Aorta (tissue), 5 donors: ENCODE measurements at regions not wholly inside any gene's neighbourhood (a gene's known extent, or its start where the extent isn't known, plus 50 kb on each side); places are given as distances from the start of the nearest gene placed in this dataset.

Source experiments
- ATAC-seq: fragments of 200-7000 bp; cut with Tn5 transposase; one replicate; pipeline ENCODE4 v1.9.1; 2022; ENCODE audit warnings: moderate library complexity; ENCODE audit not compliant: low FRiP score
- DNase-seq, 2 donors: peaks; one replicate each; pipeline ENCODE4 v3.0.0-alpha.2; 2020
- H3K27ac ChIP-seq, 2 donors: one replicate each; pipeline ENCODE4 v1.5.1; 2013; ENCODE audit warnings: low read length in 2 of 2, mild to moderate bottlenecking in 2 of 2, moderate library complexity in 2 of 2, control low read depth in 1 of 2, inconsistent platforms in 1 of 2, low read depth in 1 of 2
- H3K27me3 ChIP-seq, 2 donors: one replicate each; pipeline ENCODE4 v1.6.1; 2013; ENCODE audit warnings: control low read depth in 1 of 2, low read length in 1 of 2, mild to moderate bottlenecking in 1 of 2, moderate library complexity in 1 of 2; ENCODE audit not compliant: insufficient read depth in 2 of 2, control insufficient read depth in 1 of 2
- H3K36me3 ChIP-seq, 2 donors: one replicate each; pipeline ENCODE4 v1.6.1; 2013; ENCODE audit warnings: control low read depth in 1 of 2, low read length in 1 of 2, mild to moderate bottlenecking in 1 of 2; ENCODE audit not compliant: insufficient read depth in 2 of 2, control insufficient read depth in 1 of 2
- H3K4me1 ChIP-seq, 2 donors: one replicate each; pipeline ENCODE4 v1.6.1; 2013; ENCODE audit warnings: low read length in 2 of 2, control low read depth in 1 of 2, mild to moderate bottlenecking in 1 of 2, moderate library complexity in 1 of 2; ENCODE audit not compliant: insufficient read depth in 2 of 2, control insufficient read depth in 1 of 2
- H3K4me3 ChIP-seq, 2 donors: one replicate each; pipeline ENCODE4 v1.5.1; 2013; ENCODE audit warnings: low read length in 2 of 2, control low read depth in 1 of 2, mild to moderate bottlenecking in 1 of 2
- H3K9me3 ChIP-seq: one replicate; pipeline ENCODE4 v1.6.1; 2013; ENCODE audit warnings: mild to moderate bottlenecking, low read length; ENCODE audit not compliant: control insufficient read depth
- WGBS, 2 donors: extraction: QIAGEN DNeasy Blood & Tissue Kit; methylation state at CpG; one replicate each; pipeline ENCODE4 v1.1.7; 2013; 5-methylcytosine and 5-hydroxymethylcytosine counted together
- intact Hi-C, 2 donors: fragments of 100-400 bp; cut with DNase I; formaldehyde crosslinking; loops; one replicate each; pipeline versions ENCODE4 v1.14.2 to v1.15.0; 2022
- donor health status: healthy with polysubstance abuse.
- donor health status: Bipolar disorder and iron deficiency.
- donor health status: DM: no; HTN: no; CAD: no.
- donor health status: DM: no; HTN: no; CAD: no.
- donor health status: DM: yes; HTN: yes; CAD: no.

GRCh38 chr10:9012312-9012711 lies 957.8 kb downstream of the GATA3 start:
- intact Hi-C loops: no loop called here
- no peak for DNase-seq
- Histone ChIP-seq H3K4me3 (no peak overlapping the region), H3K4me1 (no peaks in the 10 kb centered on the region), H3K27ac (no peak overlapping the region), H3K36me3 (no peaks in the 10 kb centered on the region), H3K9me3 (no peaks in the 10 kb centered on the region), H3K27me3 (no peaks in the 10 kb centered on the region)
- 5 to 8% methylated on average over 1 of the region's 1 CpG for WGBS, 2 donors
- no peak for ATAC-seq

DNA sequence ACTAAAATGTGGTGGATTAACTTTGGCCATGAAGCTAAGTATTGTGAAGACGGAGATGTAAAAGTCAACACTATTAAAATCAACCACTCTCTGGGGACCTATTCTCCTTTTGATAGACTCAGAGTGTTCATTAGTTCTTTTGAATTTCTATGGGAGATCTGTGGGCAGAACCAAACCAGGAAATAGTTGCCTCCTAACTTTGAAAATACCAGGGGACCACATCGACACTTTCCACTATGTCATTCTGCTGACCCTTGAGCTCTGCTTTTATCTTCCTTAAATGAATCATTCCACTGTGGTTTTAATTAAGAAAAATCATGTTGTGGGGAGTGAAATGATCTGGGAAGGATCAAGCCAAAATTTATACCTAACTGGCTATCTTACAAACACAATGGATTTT lies 960.5 kb downstream of the GATA3 start:
- intact Hi-C loops: no loop called here
- ATAC-seq: no peak

GRCh38 chr10:9015447-9015846 lies 961.0 kb downstream of the GATA3 start:
- Histone ChIP-seq H3K4me1 (no peaks in the 10 kb centered on the region), H3K9me3 (no peaks in the 10 kb centered on the region), H3K4me3 (no peak overlapping the region), H3K27ac (no peak overlapping the region), H3K27me3 (no peaks in the 10 kb centered on the region), H3K36me3 (no peaks in the 10 kb centered on the region)
- DNase-seq: no peak
- no peak for ATAC-seq
- intact Hi-C loops: no loop called here
- WGBS, 2 donors: 92 to 97% methylated on average over 2 of the region's 2 CpGs

More for the DNA sequence above, 960.5 kb downstream of the GATA3 start:
- no peaks in the 10 kb centered on the region for H3K27me3 ChIP-seq
- no peaks in the 10 kb centered on the region for H3K36me3 ChIP-seq
- H3K9me3 ChIP-seq: no peaks in the 10 kb centered on the region
- H3K4me3 ChIP-seq: no peak overlapping the region
- H3K27ac ChIP-seq: no peak overlapping the region
- 41% methylated on average over 2 of the region's 2 CpGs for WGBS, 2 donors
- DNase-seq: no peak
- H3K4me1 ChIP-seq: no peaks in the 10 kb centered on the region

DNA sequence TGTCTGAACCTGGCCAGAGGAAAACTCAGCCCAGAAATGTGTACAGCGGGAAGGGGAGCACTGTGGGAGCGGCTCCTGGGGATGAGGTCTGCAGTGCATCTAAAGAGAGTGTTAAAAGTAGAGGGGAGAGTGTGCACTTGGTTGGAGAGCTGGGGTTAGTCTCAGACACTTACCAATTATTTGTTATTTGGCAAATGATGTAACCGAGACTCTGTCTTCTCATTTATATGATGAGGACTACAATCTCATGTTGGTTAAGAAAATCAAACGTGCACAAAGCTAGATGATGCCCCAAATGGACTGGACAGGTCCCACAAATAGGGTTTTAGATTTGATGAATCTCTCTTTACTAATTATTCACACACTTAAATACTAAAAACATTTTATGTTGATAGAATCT lies 962.4 kb downstream of the GATA3 start:
- WGBS, 2 donors: 94% methylated on average over 4 of the region's 4 CpGs
- DNase-seq: no peak
- Histone ChIP-seq H3K4me3 (no peak overlapping the region), H3K4me1 (no peaks in the 10 kb centered on the region), H3K9me3 (no peaks in the 10 kb centered on the region), H3K27ac (no peak overlapping the region), H3K36me3 (no peaks in the 10 kb centered on the region), H3K27me3 (no peaks in the 10 kb centered on the region)
- intact Hi-C loops: no loop called here
- ATAC-seq: no peak

- H3K27me3 ChIP-seq: no peaks in the 10 kb centered on the region
- intact Hi-C loops: no loop called here
- DNase-seq (no peak), ATAC-seq (no peak)
- H3K4me3 ChIP-seq: no peak overlapping the region
- no peak overlapping the region for H3K27ac ChIP-seq
- H3K9me3 ChIP-seq: no peaks in the 10 kb centered on the region
- WGBS, 2 donors: 47 to 67% methylated on average over 7 of the region's 7 CpGs
- no peaks in the 10 kb centered on the region for H3K4me1 ChIP-seq
- H3K36me3 ChIP-seq: no peaks in the 10 kb centered on the region
These were observed 964.0 kb downstream of the GATA3 start for GRCh38 chr10:9018195-9019173.

DNA sequence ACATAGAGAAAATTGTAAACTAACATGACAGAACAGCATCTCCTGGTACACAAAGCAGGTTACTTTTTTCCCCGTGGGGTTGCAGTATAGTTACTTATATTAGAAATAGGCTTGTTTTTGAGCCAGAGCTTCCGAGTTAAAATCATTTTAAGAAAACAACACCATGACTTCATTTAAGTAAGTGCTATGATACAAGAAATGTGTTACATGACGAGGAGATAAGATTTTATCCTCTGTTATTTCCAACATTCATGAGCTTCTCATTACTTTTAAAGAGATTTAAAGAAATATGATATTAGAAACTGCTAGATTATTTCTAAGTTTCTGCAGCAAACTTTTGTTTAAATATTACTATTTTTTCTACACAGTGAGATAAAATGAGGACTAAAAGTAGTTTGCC lies 968.7 kb downstream of the GATA3 start:
- intact Hi-C loops: no loop called here
- Histone ChIP-seq H3K27me3 (no peaks in the 10 kb centered on the region), H3K36me3 (no peaks in the 10 kb centered on the region), H3K27ac (no peak overlapping the region), H3K9me3 (no peaks in the 10 kb centered on the region), H3K4me3 (no peak overlapping the region), H3K4me1 (no peaks in the 10 kb centered on the region)
- WGBS, 2 donors: 25 to 28% methylated on average over 3 of the region's 3 CpGs
- DNase-seq: no peak
- ATAC-seq: no peak

- WGBS, 2 donors: 80 to 81% methylated on average over 2 of the region's 2 CpGs
These were observed 969.7 kb downstream of the GATA3 start for GRCh38 chr10:9024210-9024609.

GRCh38 chr10:9028231-9028630 lies 973.7 kb downstream of the GATA3 start:
- Histone ChIP-seq H3K36me3 (no peaks in the 10 kb centered on the region), H3K27me3 (no peaks in the 10 kb centered on the region), H3K4me1 (no peaks in the 10 kb centered on the region), H3K4me3 (no peak overlapping the region), H3K27ac (no peak overlapping the region), H3K9me3 (no peaks in the 10 kb centered on the region)
- ATAC-seq: no peak
- intact Hi-C loops: no loop called here
- no peak for DNase-seq

More at GRCh38 chr10:9024210-9024609, 969.7 kb downstream of the GATA3 start:
- no peak overlapping the region for H3K27ac ChIP-seq
- no peaks in the 10 kb centered on the region for H3K9me3 ChIP-seq
- H3K4me1 ChIP-seq: no peaks in the 10 kb centered on the region
- ATAC-seq (no peak), DNase-seq (no peak)
- intact Hi-C loops: no loop called here
- H3K4me3 ChIP-seq: no peak overlapping the region
- no peaks in the 10 kb centered on the region for H3K36me3 ChIP-seq
- H3K27me3 ChIP-seq: no peaks in the 10 kb centered on the region

GRCh38 chr10:9035355-9035754 lies 980.9 kb downstream of the GATA3 start:
- Histone ChIP-seq H3K4me1 (no peaks in the 10 kb centered on the region), H3K36me3 (no peaks in the 10 kb centered on the region), H3K27ac (no peak overlapping the region), H3K9me3 (no peaks in the 10 kb centered on the region), H3K4me3 (no peak overlapping the region), H3K27me3 (no peaks in the 10 kb centered on the region)
- WGBS, 2 donors: 88 to 95% methylated on average over 1 of the region's 1 CpG
- intact Hi-C loops: no loop called here
- ATAC-seq: no peak
- no peak for DNase-seq
